ENCODE measurements at regions not wholly inside any gene's neighbourhood (a gene's known extent, or its start where the extent isn't known, plus 50 kb on each side); places are given as distances from the start of the nearest gene placed in this dataset.

- no peak for TF ChIP-seq CTCF (IDR thresholded peaks at IDR 0.05)
- intact Hi-C loops (cut with DNase I): no loop called here
- ATAC-seq: no peak
These were observed 359.1 kb upstream of the IRX4 start for GRCh38 chr5:2241842-2242241.

GRCh38 chr5:2240118-2240904 is 357.6 kb upstream of the IRX4 start:
- peaks cover 4% of the 10 kb centered on the region for H3K9me3 ChIP-seq
- no peaks in the 10 kb centered on the region for H3K27me3 ChIP-seq (ENCODE audit: low read depth)
- no peaks in the 10 kb centered on the region for H3K36me3 ChIP-seq
- DNase-seq (no peak), ATAC-seq (peak in 1 of 2 donors; percentile 29)
- H3K4me3 ChIP-seq: no peak overlapping the region
- no peaks in the 10 kb centered on the region for H3K4me1 ChIP-seq
- no peak overlapping the region for H3K27ac ChIP-seq
- intact Hi-C loops (cut with DNase I): no loop called here
- no peak for TF ChIP-seq CTCF (IDR thresholded peaks at IDR 0.05)

More at GRCh38 chr5:2241842-2242241, 359.1 kb upstream of the IRX4 start:
- Histone ChIP-seq H3K27me3 (ENCODE audit: low read depth) (no peaks in the 10 kb centered on the region), H3K36me3 (no peaks in the 10 kb centered on the region), H3K9me3 (no peaks in the 10 kb centered on the region), H3K27ac (no peak overlapping the region), H3K4me3 (no peak overlapping the region), H3K4me1 (no peaks in the 10 kb centered on the region)
- no peak for DNase-seq

GRCh38 chr5:2239201-2239910 is 356.6 kb upstream of the IRX4 start:
- intact Hi-C loops (cut with DNase I): no loop called here
- ATAC-seq: no peak

GRCh38 chr5:2238732-2239131 is 356.0 kb upstream of the IRX4 start:
- H3K27ac ChIP-seq: no peak overlapping the region
- H3K4me1 ChIP-seq: no peaks in the 10 kb centered on the region
- no peak overlapping the region for H3K4me3 ChIP-seq
- intact Hi-C loops (cut with DNase I): no loop called here
- DNase-seq: no peak
- H3K9me3 ChIP-seq: peaks cover 5% of the 10 kb centered on the region
- H3K36me3 ChIP-seq: no peaks in the 10 kb centered on the region
- H3K27me3 ChIP-seq (ENCODE audit: low read depth): no peaks in the 10 kb centered on the region
- no peak for TF ChIP-seq CTCF (IDR thresholded peaks at IDR 0.05)
- ATAC-seq: no peak

More at GRCh38 chr5:2239201-2239910, 356.6 kb upstream of the IRX4 start:
- no peak for TF ChIP-seq CTCF (IDR thresholded peaks at IDR 0.05)
- DNase-seq: no peak
- Histone ChIP-seq H3K36me3 (no peaks in the 10 kb centered on the region), H3K4me3 (no peak overlapping the region), H3K27ac (no peak overlapping the region), H3K27me3 (ENCODE audit: low read depth) (no peaks in the 10 kb centered on the region), H3K9me3 (peaks cover 4% of the 10 kb centered on the region), H3K4me1 (no peaks in the 10 kb centered on the region)

GRCh38 chr5:2227433-2227832 is 344.7 kb upstream of the IRX4 start:
- Histone ChIP-seq H3K27me3 (ENCODE audit: low read depth) (no peaks in the 10 kb centered on the region), H3K27ac (no peak overlapping the region), H3K9me3 (no peaks in the 10 kb centered on the region), H3K36me3 (no peaks in the 10 kb centered on the region), H3K4me1 (no peaks in the 10 kb centered on the region), H3K4me3 (no peak overlapping the region)
- ATAC-seq (no peak), DNase-seq (no peak)
- intact Hi-C loops (cut with DNase I): no loop called here
- no peak for TF ChIP-seq CTCF (IDR thresholded peaks at IDR 0.05)

Measured in lower lobe of right lung (tissue), 2 donors.